GM12878 (cell line): ENCODE measurements at regions not wholly inside any gene's neighbourhood (a gene's known extent, or its start where the extent isn't known, plus 50 kb on each side); places are given as distances from the start of the nearest gene placed in this dataset.

ENCODE experiments used
- BRCA1 ChIP-seq: IDR thresholded peaks from 2 replicates; pipeline ENCODE4 v1.6.1; 2011; ENCODE audit warnings: low read depth, low read length, improper control_type of control experiment
- CBX3 ChIP-seq: fragments of 200-600 bp; sonication (generic); IDR thresholded peaks from 2 replicates; pipeline ENCODE4 v1.6.1; 2016; ENCODE audit warnings: low read depth, borderline replicate concordance
- EZH2 ChIP-seq: IDR thresholded peaks from 2 replicates; pipeline ENCODE4 v1.6.1; 2012; ENCODE audit warnings: low read depth, mild to moderate bottlenecking, control low read depth, inconsistent platforms, low read length, borderline replicate concordance; ENCODE audit not compliant: control insufficient read depth
- FOS ChIP-seq: IDR thresholded peaks from 3 replicates; pipeline ENCODE4 v1.6.1; 2011; ENCODE audit warnings: borderline replicate concordance; ENCODE audit not compliant: insufficient read length; ENCODE audit errors: extremely low read depth
- FOXM1 ChIP-seq: IDR thresholded peaks from 2 replicates; pipeline ENCODE4 v1.6.1; 2012; ENCODE audit warnings: low read depth, mild to moderate bottlenecking, inconsistent platforms, low read length, moderate library complexity
- GABPA ChIP-seq: IDR thresholded peaks from 2 replicates; pipeline ENCODE4 v1.6.1; 2014; ENCODE audit warnings: antibody characterized with exemption, low read depth, mild to moderate bottlenecking, inconsistent platforms
- PAX5 ChIP-seq: IDR thresholded peaks from 2 replicates; pipeline ENCODE4 v1.6.1; 2011; ENCODE audit warnings: low read depth, low read length, borderline replicate concordance
- POLR2A ChIP-seq: IDR thresholded peaks from 2 replicates; pipeline ENCODE4 v1.6.1; 2011; ENCODE audit warnings: low read depth, mild to moderate bottlenecking, low read length
- POLR2AphosphoS5 ChIP-seq: IDR thresholded peaks from 2 replicates; pipeline ENCODE4 v1.6.1; 2011; ENCODE audit warnings: mild to moderate bottlenecking, low read length, inconsistent platforms
- RUNX3 ChIP-seq: IDR thresholded peaks from 2 replicates; pipeline ENCODE4 v1.6.1; 2012; ENCODE audit warnings: low read length, inconsistent platforms
- TF ChIP-seq, protein P1 (sequence below): fragments of 150-350 bp; IDR thresholded peaks from 2 replicates; pipeline ENCODE4 v1.6.1; 2016; ENCODE audit warnings: low read depth, low read length
- TF ChIP-seq, protein P2 (sequence below): IDR thresholded peaks from 2 replicates; pipeline ENCODE4 v1.6.1; 2011; ENCODE audit warnings: low read depth, mild to moderate bottlenecking, low read length, moderate library complexity, borderline replicate concordance; ENCODE audit errors: extremely low read depth

DNA sequence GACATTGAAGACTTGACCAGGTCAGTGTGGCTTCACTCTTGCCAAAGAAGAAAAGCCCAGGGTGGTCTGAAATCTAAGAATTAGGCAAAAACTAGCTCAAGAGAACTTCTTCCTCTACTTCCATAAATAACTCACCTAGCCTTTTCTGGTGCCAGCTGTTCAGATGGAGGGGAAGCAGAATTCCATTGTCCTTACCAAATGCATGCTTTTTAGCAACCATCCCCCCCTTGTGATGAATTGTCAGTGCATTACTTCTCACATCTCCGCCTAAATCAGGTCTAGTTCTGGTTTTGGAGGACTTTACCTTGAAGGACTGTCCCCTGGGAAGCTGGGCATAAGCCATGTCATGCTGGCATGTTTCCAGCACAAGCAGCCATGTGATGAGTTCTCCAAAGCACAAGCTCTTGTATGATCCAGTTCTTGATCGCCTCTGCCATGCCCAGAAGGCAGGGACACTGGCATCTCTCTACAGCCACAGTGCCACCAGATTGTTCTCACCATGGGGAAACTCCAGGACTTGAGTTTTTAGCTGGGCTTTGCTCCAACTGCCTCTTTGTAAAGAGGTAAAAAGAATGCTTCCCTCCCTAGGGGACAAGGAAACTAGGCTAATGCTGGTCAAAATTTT is 96.4 kb upstream of the IL12A start:
- TF ChIP-seq GABPA (no peak), POLR2A (no peak), EZH2 (no peak), RUNX3 (no peak), BRCA1 (no peak), CBX3 (no peak), POLR2AphosphoS5 (no peak), PAX5 (no peak), FOS (no peak), FOXM1 (no peak)
- TF ChIP-seq, protein P1, sequence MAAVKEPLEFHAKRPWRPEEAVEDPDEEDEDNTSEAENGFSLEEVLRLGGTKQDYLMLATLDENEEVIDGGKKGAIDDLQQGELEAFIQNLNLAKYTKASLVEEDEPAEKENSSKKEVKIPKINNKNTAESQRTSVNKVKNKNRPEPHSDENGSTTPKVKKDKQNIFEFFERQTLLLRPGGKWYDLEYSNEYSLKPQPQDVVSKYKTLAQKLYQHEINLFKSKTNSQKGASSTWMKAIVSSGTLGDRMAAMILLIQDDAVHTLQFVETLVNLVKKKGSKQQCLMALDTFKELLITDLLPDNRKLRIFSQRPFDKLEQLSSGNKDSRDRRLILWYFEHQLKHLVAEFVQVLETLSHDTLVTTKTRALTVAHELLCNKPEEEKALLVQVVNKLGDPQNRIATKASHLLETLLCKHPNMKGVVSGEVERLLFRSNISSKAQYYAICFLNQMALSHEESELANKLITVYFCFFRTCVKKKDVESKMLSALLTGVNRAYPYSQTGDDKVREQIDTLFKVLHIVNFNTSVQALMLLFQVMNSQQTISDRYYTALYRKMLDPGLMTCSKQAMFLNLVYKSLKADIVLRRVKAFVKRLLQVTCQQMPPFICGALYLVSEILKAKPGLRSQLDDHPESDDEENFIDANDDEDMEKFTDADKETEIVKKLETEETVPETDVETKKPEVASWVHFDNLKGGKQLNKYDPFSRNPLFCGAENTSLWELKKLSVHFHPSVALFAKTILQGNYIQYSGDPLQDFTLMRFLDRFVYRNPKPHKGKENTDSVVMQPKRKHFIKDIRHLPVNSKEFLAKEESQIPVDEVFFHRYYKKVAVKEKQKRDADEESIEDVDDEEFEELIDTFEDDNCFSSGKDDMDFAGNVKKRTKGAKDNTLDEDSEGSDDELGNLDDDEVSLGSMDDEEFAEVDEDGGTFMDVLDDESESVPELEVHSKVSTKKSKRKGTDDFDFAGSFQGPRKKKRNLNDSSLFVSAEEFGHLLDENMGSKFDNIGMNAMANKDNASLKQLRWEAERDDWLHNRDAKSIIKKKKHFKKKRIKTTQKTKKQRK: no peak
- TF ChIP-seq, protein P2, sequence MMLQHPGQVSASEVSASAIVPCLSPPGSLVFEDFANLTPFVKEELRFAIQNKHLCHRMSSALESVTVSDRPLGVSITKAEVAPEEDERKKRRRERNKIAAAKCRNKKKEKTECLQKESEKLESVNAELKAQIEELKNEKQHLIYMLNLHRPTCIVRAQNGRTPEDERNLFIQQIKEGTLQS: no peak
